PC-9 (cell line): ENCODE measurements at regions not wholly inside any gene's neighbourhood (a gene's known extent, or its start where the extent isn't known, plus 50 kb on each side); places are given as distances from the start of the nearest gene placed in this dataset.

ENCODE experiments used
- BruUV-seq: library from RNA; stranded (reverse); fragments of 400-500 nt; replicated peaks from 2 replicates; lab custom pipeline; 2021; lab: Mats Ljungman, UMichigan
- CTCF ChIA-PET: fragments of 300-600 bp; sonication (Branson Sonifier 250); formaldehyde crosslinking; loops from one replicate; lab custom pipeline; 2022; ENCODE audit warnings: antibody characterized with exemption; lab: Charles Lee
- POLR2A ChIA-PET: fragments of 300-600 bp; sonication (Branson Sonifier 250); formaldehyde crosslinking; loops from one replicate; lab custom pipeline; 2022; ENCODE audit warnings: antibody characterized with exemption; ENCODE audit not compliant: unreplicated experiment; lab: Charles Lee
- DNase-seq, 2 experiments: peaks; one replicate each; pipeline versions ENCODE4 v3.0.0 to v3.0.0-alpha.2; 2015 to 2022; ENCODE audit warnings: mixed read lengths in 1 of 2
- H2AFZ ChIP-seq: fragments of 200-600 bp; sonication (generic); 2 replicates; pipeline ENCODE4 v1.8.1; 2017; ENCODE audit warnings: antibody characterized with exemption
- H3F3A ChIP-seq: fragments of 200-600 bp; sonication (generic); 2 replicates; pipeline ENCODE4 v1.8.1; 2017; ENCODE audit warnings: antibody characterized with exemption, mild to moderate bottlenecking, low read depth; ENCODE audit not compliant: insufficient read depth
- H3K27ac ChIP-seq: fragments of 200-600 bp; sonication (generic); 2 replicates; pipeline ENCODE4 v1.6.1; 2016; ENCODE audit warnings: mixed run types
- H3K27me3 ChIP-seq: fragments of 200-600 bp; sonication (generic); 2 replicates; pipeline ENCODE4 v1.6.1; 2016; ENCODE audit warnings: low read depth, mixed run types; ENCODE audit not compliant: insufficient read depth
- H3K36me3 ChIP-seq: fragments of 200-600 bp; sonication (generic); 2 replicates; pipeline ENCODE4 v1.6.1; 2016; ENCODE audit warnings: low read depth, mixed run types
- H3K4me1 ChIP-seq: fragments of 200-600 bp; sonication (generic); replicated peaks from 2 replicates; pipeline ENCODE4 v1.6.1; 2016; ENCODE audit warnings: mixed run types; ENCODE audit not compliant: insufficient read depth
- H3K4me2 ChIP-seq: fragments of 200-600 bp; sonication (generic); 2 replicates; pipeline ENCODE4 v1.6.1; 2017; ENCODE audit warnings: mixed run types
- H3K4me3 ChIP-seq: fragments of 200-600 bp; sonication (generic); 2 replicates; pipeline ENCODE4 v1.6.1; 2016; ENCODE audit warnings: mixed run types
- H3K79me2 ChIP-seq: fragments of 200-600 bp; sonication (generic); 2 replicates; pipeline ENCODE4 v1.6.1; 2017; ENCODE audit warnings: low read depth, mixed run types
- H3K9me2 ChIP-seq: fragments of 200-600 bp; sonication (generic); 2 replicates; pipeline ENCODE4 v1.8.1; 2017; ENCODE audit warnings: mild to moderate bottlenecking; ENCODE audit not compliant: insufficient read depth
- H3K9me3 ChIP-seq: fragments of 200-600 bp; sonication (generic); 2 replicates; pipeline ENCODE4 v1.8.1; 2016; ENCODE audit warnings: low read depth; ENCODE audit not compliant: insufficient read depth
- H4K20me1 ChIP-seq: fragments of 200-600 bp; sonication (generic); 2 replicates; pipeline ENCODE4 v1.8.1; 2017; ENCODE audit not compliant: insufficient read depth
- CTCF ChIP-seq: fragments of 200-600 bp; sonication (generic); conservative IDR thresholded peaks from 2 replicates; pipeline ENCODE4 v1.6.1; 2017; ENCODE audit warnings: mixed run types, antibody characterized with exemption, mild to moderate bottlenecking, moderate library complexity
- EZH2 ChIP-seq: fragments of 200-600 bp; sonication (generic); IDR thresholded peaks from 2 replicates; pipeline ENCODE4 v1.8.0; 2017; ENCODE audit warnings: antibody characterized with exemption, low read depth
- intact Hi-C: fragments of 100-400 bp; cut with micrococcal nuclease; formaldehyde crosslinking; loops from one replicate; pipeline ENCODE4 v1.10.0; 2022; ENCODE audit not compliant: unreplicated experiment

- Histone ChIP-seq H3K4me2 (no peak overlapping the region), H3K79me2 (no peaks in the 10 kb centered on the region), H3K4me1 (no peaks in the 10 kb centered on the region), H3F3A (no peaks in the 10 kb centered on the region), H3K27ac (no peak overlapping the region), H4K20me1 (no peaks in the 10 kb centered on the region), H3K4me3 (no peak overlapping the region), H3K36me3 (no peaks in the 10 kb centered on the region), H2AFZ (peak overlapping the region; percentile 37; the same call in 1 of the 2 replicates), H3K9me2 (no peaks in the 10 kb centered on the region), H3K9me3 (no peaks in the 10 kb centered on the region), H3K27me3 (no peaks in the 10 kb centered on the region)
- ChIA-PET POLR2A (no interaction called here), CTCF (no interaction called here)
- no peak for DNase-seq
- intact Hi-C loops, result no loop called here
- TF ChIP-seq EZH2 (no peak), CTCF (no peak)
- BruUV-seq, result no TSS peak
Observed at GRCh38 chr3:163547014-163547685, 1531.1 kb downstream of the SI start.

- H3K4me2 ChIP-seq, result no peak overlapping the region
- ChIA-PET CTCF (no interaction called here), POLR2A (no interaction called here)
- no TSS peak for BruUV-seq
- no peaks in the 10 kb centered on the region for H4K20me1 ChIP-seq
- no peak overlapping the region for H2AFZ ChIP-seq
- H3K9me2 ChIP-seq, result no peaks in the 10 kb centered on the region
- no peaks in the 10 kb centered on the region for H3K36me3 ChIP-seq
- H3K27ac ChIP-seq, result no peak overlapping the region
- no peak for DNase-seq
- H3K9me3 ChIP-seq, result peaks cover 3% of the 10 kb centered on the region; the same call in 1 of the 2 replicates
- no peak for TF ChIP-seq CTCF
- no peak for TF ChIP-seq EZH2
- H3K4me3 ChIP-seq, result no peak overlapping the region
- H3K4me1 ChIP-seq, result no peaks in the 10 kb centered on the region
- H3K79me2 ChIP-seq, result no peaks in the 10 kb centered on the region
- intact Hi-C loops, result no loop called here
- no peaks in the 10 kb centered on the region for H3K27me3 ChIP-seq
- H3F3A ChIP-seq, result no peaks in the 10 kb centered on the region
Observed at GRCh38 chr3:163543662-163544061, 1534.6 kb downstream of the SI start.

GRCh38 chr3:163541629-163542028 lies 1536.7 kb downstream of the SI start:
- H3K27me3 ChIP-seq, result no peaks in the 10 kb centered on the region
- H3K4me3 ChIP-seq, result no peak overlapping the region
- no peaks in the 10 kb centered on the region for H3K36me3 ChIP-seq
- no peak overlapping the region for H3K4me2 ChIP-seq
- 0 out of 2 replicates have a peak, but pooled peaks cover 5% of the 10 kb centered on the region for H3K9me2 ChIP-seq
- intact Hi-C loops, result no loop called here
- ChIA-PET POLR2A (no interaction called here), CTCF (no interaction called here)
- no peak overlapping the region for H3K27ac ChIP-seq
- H2AFZ ChIP-seq, result no peak overlapping the region
- H3K9me3 ChIP-seq, result peaks cover 3% of the 10 kb centered on the region; the same call in 1 of the 2 replicates
- TF ChIP-seq EZH2 (no peak), CTCF (no peak)
- DNase-seq, result no peak
- no peaks in the 10 kb centered on the region for H3K4me1 ChIP-seq
- no TSS peak for BruUV-seq
- no peaks in the 10 kb centered on the region for H3F3A ChIP-seq
- H3K79me2 ChIP-seq, result no peaks in the 10 kb centered on the region
- 0 out of 2 replicates have a peak, but pooled peaks cover 4% of the 10 kb centered on the region for H4K20me1 ChIP-seq
